Stromal cell of bone marrow (primary cell): ENCODE measurements at regions not wholly inside any gene's neighbourhood (a gene's known extent, or its start where the extent isn't known, plus 50 kb on each side); places are given as distances from the start of the nearest gene placed in this dataset.

ENCODE experiments used
- DNase-seq: peaks from one replicate; pipeline ENCODE4 v3.0.0-alpha.2; 2012; ENCODE audit warnings: low read depth

GRCh38 chr6:129778793-129779192 lies 68.8 kb upstream of the ARHGAP18 start:
- no peak for DNase-seq

DNA sequence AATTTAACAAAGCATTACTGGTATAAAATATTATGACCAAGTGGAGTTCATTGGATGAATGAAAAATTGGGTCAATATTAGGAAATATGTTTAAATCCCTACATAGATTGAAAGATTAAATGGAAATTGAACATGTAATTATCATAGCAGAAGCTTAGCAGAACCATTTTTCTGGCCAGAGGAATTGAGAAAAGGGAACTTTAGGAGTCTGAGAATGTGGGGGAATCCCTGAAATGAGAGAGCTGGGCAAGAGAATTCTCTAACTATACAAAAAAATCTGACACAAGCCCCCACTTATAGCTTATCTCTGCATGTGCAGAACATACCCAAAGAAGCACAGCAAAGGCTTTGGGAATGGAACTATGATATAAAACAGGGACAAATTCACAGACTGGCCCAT lies 67.4 kb upstream of the ARHGAP18 start:
- no peak for DNase-seq

DNA sequence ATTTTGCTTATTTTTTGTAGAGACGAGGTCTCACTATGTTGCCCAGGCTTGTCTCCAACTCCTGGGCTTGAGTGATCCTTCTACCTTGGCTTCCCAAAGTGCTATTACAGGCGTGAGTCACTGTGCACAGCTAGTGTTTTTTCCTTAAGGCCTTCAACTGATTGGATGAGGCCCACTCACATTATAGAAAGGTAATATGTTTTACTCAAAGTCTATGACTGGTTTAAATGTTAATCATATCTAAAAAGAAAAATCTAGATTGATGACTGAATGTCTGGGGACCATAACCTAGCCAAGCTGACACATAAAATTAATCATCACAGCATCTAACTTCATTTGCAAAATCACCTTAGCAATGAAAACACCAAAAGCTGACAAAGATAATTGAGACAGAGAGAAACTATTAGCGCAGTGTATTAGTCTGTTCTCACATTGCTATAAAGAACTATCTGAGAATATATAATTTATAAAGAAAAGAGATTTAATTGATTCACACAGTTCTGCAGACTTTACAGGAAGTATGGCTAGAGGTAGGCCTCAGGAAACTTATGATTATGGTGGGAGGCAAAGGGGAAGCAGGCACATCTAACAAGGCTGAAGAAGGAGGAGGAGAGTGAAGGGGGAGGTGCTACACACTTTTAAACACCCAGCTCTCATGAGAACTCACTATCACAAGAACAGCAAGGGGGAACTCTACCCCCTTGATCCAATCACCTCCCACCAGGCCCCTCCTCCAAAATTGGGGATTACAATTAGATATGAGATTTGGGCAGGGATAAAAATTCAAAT lies 66.8 kb upstream of the ARHGAP18 start:
- no peak for DNase-seq

- DNase-seq = peak; percentile 70
These were observed 64.9 kb upstream of the ARHGAP18 start for GRCh38 chr6:129774697-129775447.

DNA sequence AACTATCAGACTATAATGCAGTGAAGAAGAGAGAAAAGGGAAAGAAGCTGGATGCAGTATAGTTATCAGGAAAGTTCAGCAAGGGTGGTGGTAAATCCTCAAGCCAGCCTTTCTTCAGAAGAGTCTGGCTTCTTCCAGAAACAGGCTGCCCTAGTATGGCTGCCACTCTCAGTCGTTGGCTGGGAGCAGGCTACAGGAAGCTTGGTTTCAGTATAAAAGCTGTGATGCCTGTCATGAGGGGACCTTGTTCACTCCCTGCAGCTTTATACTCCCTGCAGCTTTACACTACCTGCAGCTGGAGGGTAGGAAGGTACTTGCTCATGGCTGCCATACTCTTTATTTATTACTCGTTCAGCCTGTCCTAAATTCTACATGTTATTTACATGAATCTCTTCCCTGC lies 63.3 kb upstream of the ARHGAP18 start:
- DNase-seq = no peak

GRCh38 chr6:129771678-129772077 lies 61.7 kb upstream of the ARHGAP18 start:
- no peak for DNase-seq

DNA sequence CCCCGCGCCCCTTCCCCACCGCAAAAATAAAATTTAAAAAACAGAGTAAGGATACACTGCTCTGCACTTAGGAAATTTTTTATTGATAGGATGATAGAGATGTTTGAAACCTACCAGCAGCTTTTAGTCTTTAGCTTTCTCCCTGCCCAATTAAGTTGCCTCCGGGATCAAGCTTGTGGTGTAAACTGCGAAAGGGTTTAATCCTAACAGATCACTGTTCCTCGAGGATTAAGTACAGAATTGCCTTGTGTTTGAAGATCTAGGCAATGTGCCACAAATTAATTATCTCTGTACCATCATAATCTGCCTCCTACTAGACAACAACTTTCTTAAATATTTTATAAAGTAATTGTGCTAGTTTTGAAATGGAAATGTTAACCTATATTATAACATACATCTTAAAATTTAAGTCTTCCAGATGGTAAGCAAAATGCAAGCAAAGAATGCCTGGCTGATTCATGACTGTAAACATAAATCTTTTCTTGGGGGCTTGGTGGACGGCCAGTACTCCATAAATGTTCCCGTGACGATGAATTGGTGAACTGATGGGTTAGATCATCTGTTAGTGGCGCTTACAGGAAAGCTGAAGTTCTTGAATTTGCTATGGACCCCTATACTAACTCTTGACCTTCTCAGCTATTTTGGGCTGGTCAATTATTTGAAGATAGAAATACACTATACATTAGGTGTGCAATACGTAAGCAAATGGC lies 58.0 kb upstream of the ARHGAP18 start:
- no peak for DNase-seq

GRCh38 chr6:129766959-129767728 lies 57.2 kb upstream of the ARHGAP18 start:
- DNase-seq = no peak

DNA sequence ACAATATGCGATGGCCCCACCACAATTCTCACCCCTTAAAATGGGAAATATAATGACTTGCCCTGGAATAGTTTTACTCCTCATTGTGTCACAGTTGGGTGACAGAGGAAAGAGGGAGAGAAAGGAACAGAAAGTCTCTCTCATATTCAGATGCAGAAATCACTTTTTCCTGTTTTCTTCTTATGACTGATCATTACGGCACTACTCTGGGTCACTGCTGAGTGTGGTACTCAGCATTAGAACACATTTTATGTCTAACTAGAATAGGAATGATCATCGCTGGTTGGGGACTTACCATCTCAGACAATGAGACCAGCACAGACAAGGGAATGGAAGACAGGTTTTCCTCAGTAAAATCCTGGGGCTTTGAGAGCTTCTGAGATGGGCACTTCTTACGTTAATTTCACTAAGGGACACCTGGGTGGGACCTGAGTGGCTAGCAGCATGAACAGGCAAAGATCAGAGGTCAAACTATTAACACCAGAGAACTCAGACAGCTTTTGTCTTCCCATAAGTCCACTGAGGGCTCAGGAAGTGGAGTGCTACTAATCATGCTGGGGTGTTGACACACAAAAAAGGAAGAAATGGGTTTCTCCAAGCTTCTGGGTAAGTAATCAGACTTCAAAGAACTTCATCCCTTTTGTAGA lies 54.9 kb upstream of the ARHGAP18 start:
- no peak for DNase-seq

DNA sequence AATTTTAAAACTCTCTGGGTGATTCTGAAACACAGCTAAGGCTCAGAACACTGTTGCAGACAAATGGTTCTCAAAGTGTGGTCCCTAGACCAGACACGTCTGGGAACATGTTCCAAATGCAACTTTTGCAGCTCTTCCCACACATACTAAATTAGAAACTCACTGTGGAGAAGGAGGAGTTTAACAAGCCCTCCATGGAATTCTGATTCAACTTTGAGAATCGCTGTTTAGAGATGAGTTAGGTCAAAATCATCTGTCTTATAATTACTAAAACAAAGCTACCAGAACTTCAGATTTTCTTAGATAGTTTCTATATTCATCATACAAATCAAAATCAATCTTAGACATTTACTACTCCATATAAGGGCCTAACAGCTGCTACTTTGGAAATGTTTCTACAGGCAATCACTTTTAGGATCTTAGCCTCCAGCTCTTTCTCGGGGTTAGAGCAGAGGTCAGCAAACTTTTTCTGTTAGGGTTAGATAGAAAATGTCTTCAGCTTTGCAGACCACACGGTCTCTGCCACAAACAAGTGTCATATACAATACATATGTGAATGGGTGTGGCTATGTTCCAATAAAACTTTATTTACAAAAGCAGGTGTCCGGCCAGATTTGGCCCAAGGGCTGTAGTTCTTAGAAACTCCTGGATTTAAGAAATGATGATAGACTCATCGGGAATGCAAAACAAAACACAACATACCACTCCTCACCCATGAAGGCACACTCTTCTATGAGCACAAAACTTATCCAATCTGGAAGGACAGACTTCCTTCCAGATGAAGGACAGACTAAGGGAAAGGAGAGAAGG lies 50.0 kb upstream of the ARHGAP18 start:
- DNase-seq = no peak
